ENCODE measurements at regions not wholly inside any gene's neighbourhood (a gene's known extent, or its start where the extent isn't known, plus 50 kb on each side); places are given as distances from the start of the nearest gene placed in this dataset.
"Not testable (repeated sequence)": the region's sequence is repeated elsewhere in the genome, so short reads cannot be mapped to it uniquely, and the experiment has no call there.

DNA sequence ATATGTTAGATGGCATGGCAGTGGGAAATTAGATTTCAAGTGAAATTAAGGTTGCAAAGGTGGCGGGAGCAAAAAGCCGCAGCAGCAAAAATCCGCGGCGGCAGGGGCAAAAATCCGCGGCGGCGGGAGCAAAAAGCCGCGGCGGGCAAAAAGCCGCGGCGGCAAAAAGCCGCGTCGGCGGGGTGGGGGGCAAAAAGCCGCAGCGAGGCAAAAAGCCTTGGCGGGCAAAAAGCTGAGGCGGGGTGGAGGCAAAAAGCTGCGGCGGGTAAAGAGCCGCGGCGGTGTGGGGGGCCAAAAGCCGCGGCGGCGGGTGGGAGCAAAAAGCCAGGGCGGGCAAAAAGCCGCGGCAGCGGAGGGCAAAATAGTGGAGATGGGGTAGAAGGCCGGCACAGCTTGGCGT, 197.6 kb downstream of the TP53TG3 start:
- TF ChIP-seq, protein P1, sequence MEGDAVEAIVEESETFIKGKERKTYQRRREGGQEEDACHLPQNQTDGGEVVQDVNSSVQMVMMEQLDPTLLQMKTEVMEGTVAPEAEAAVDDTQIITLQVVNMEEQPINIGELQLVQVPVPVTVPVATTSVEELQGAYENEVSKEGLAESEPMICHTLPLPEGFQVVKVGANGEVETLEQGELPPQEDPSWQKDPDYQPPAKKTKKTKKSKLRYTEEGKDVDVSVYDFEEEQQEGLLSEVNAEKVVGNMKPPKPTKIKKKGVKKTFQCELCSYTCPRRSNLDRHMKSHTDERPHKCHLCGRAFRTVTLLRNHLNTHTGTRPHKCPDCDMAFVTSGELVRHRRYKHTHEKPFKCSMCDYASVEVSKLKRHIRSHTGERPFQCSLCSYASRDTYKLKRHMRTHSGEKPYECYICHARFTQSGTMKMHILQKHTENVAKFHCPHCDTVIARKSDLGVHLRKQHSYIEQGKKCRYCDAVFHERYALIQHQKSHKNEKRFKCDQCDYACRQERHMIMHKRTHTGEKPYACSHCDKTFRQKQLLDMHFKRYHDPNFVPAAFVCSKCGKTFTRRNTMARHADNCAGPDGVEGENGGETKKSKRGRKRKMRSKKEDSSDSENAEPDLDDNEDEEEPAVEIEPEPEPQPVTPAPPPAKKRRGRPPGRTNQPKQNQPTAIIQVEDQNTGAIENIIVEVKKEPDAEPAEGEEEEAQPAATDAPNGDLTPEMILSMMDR (IDR thresholded peaks at IDR 0.05), result not testable (repeated sequence)
- not testable (repeated sequence) for TF ChIP-seq POLR2A (IDR thresholded peaks at IDR 0.05)
